GM23338 (cell line): ENCODE measurements at regions not wholly inside any gene's neighbourhood (a gene's known extent, or its start where the extent isn't known, plus 50 kb on each side); places are given as distances from the start of the nearest gene placed in this dataset.
A peak's percentile ranks its signal among the peaks of the same experiment; 100 is the strongest.

Experiments used
- ATAC-seq: fragments of 200-7000 bp; cut with Tn5 transposase; 3 replicates; pipeline ENCODE4 v1.9.1; 2020
- DNase-seq: peaks from one replicate; pipeline ENCODE4 v3.0.0-alpha.2; 2015; ENCODE audit warnings: low spot score
- H2AFZ ChIP-seq: fragments of 200-600 bp; sonication (generic); 2 replicates; pipeline ENCODE4 v1.8.0; 2016; ENCODE audit warnings: antibody characterized with exemption, mild to moderate bottlenecking, moderate library complexity
- H3F3A ChIP-seq: fragments of 200-600 bp; sonication (generic); replicated peaks from 2 replicates; pipeline ENCODE4 v1.8.0; 2017; ENCODE audit warnings: antibody characterized with exemption, mixed run types, low read depth
- H3K27ac ChIP-seq: fragments of 200-600 bp; sonication (generic); 2 replicates; pipeline ENCODE4 v1.6.1; 2016; ENCODE audit warnings: low read depth
- H3K27me3 ChIP-seq: fragments of 200-600 bp; sonication (generic); 2 replicates; pipeline ENCODE4 v1.8.0; 2016; ENCODE audit warnings: mild to moderate bottlenecking, mixed run types, moderate library complexity; ENCODE audit not compliant: insufficient read depth
- H3K36me3 ChIP-seq: fragments of 200-600 bp; sonication (generic); 2 replicates; pipeline ENCODE4 v1.8.0; 2016; ENCODE audit warnings: mild to moderate bottlenecking; ENCODE audit not compliant: insufficient read depth
- H3K4me1 ChIP-seq: fragments of 200-600 bp; sonication (generic); 2 replicates; pipeline ENCODE4 v1.8.0; 2016; ENCODE audit warnings: mild to moderate bottlenecking, moderate library complexity; ENCODE audit not compliant: insufficient read depth
- H3K4me2 ChIP-seq: fragments of 200-600 bp; sonication (generic); 2 replicates; pipeline ENCODE4 v1.7.1; 2017; ENCODE audit warnings: mixed run types
- H3K4me3 ChIP-seq: fragments of 200-600 bp; sonication (generic); 2 replicates; pipeline ENCODE4 v1.6.1; 2016; ENCODE audit warnings: mixed run types
- H3K79me2 ChIP-seq: fragments of 200-600 bp; sonication (generic); replicated peaks from 2 replicates; pipeline ENCODE4 v1.8.0; 2017; ENCODE audit warnings: mild to moderate bottlenecking; ENCODE audit not compliant: insufficient read depth
- H3K9me2 ChIP-seq: fragments of 200-600 bp; sonication (generic); 2 replicates; pipeline ENCODE4 v1.8.0; 2017; ENCODE audit not compliant: insufficient read depth
- H4K20me1 ChIP-seq: fragments of 200-600 bp; sonication (generic); replicated peaks from 2 replicates; pipeline ENCODE4 v1.8.0; 2017; ENCODE audit warnings: mild to moderate bottlenecking; ENCODE audit not compliant: insufficient read depth
- H3K27ac Mint-ChIP-seq: 2 replicates; pipeline ENCODE4 v1.8.0; 2020; ENCODE audit warnings: inconsistent platforms, mild to moderate bottlenecking, moderate library complexity, mixed read lengths
- H3K27me3 Mint-ChIP-seq: 3 replicates; pipeline ENCODE4 v1.8.0; 2022; ENCODE audit warnings: low read depth, mild to moderate bottlenecking, moderate library complexity, mixed read lengths, inconsistent platforms; ENCODE audit not compliant: insufficient read depth, poor library complexity
- H3K36me3 Mint-ChIP-seq: 3 replicates; pipeline ENCODE4 v1.8.0; 2021; ENCODE audit warnings: low read depth, mild to moderate bottlenecking, inconsistent platforms, moderate library complexity, mixed read lengths
- H3K4me1 Mint-ChIP-seq: 3 replicates; pipeline ENCODE4 v1.8.0; 2020; ENCODE audit warnings: mild to moderate bottlenecking, inconsistent platforms, mixed read lengths
- H3K4me3 Mint-ChIP-seq: 3 replicates; pipeline ENCODE4 v1.8.0; 2021; ENCODE audit warnings: moderate library complexity, mild to moderate bottlenecking, inconsistent platforms, mixed read lengths
- H3K9me3 Mint-ChIP-seq: 3 replicates; pipeline ENCODE4 v1.8.0; 2020; ENCODE audit warnings: moderate library complexity, mild to moderate bottlenecking, inconsistent platforms, mixed read lengths
- CREB1 ChIP-seq: fragments of 250-450 bp; sonication (Bioruptor Pico); IDR thresholded peaks from 2 replicates; pipeline ENCODE4 v1.5.0; 2020; ENCODE audit warnings: low read depth, mild to moderate bottlenecking, moderate library complexity
- EZH2 ChIP-seq: fragments of 200-600 bp; sonication (generic); IDR thresholded peaks from one replicate; pipeline ENCODE4 v1.8.0; 2017; ENCODE audit warnings: antibody characterized with exemption, mild to moderate bottlenecking, low read depth; ENCODE audit not compliant: unreplicated experiment
- EZH2phosphoT487 ChIP-seq: fragments of 200-600 bp; sonication (generic); IDR thresholded peaks from one replicate; pipeline ENCODE4 v1.8.1; 2018; ENCODE audit warnings: antibody characterized with exemption; ENCODE audit not compliant: unreplicated experiment
- JUNB ChIP-seq: IDR thresholded peaks from one replicate; pipeline ENCODE4 v1.6.1; 2016; ENCODE audit warnings: antibody characterized with exemption; ENCODE audit not compliant: unreplicated experiment
- NANOG ChIP-seq: IDR thresholded peaks from 2 replicates; pipeline ENCODE4 v1.6.1; 2016; ENCODE audit warnings: antibody characterized with exemption, borderline replicate concordance
- POLR2AphosphoS5 ChIP-seq: IDR thresholded peaks from 2 replicates; pipeline ENCODE4 v1.6.1; 2016; ENCODE audit warnings: antibody characterized with exemption, low read depth
- STAT1 ChIP-seq: IDR thresholded peaks from one replicate; pipeline ENCODE4 v1.6.1; 2016; ENCODE audit warnings: antibody characterized with exemption; ENCODE audit not compliant: unreplicated experiment
- ZNF114 ChIP-seq: fragments of 250-450 bp; sonication (Bioruptor Pico); IDR thresholded peaks from 2 replicates; pipeline ENCODE4 v1.5.0; 2020; ENCODE audit warnings: mild to moderate bottlenecking, moderate library complexity
- ZNF331 ChIP-seq: fragments of 250-450 bp; sonication (Bioruptor Pico); IDR thresholded peaks from 2 replicates; pipeline ENCODE4 v1.5.0; 2020; ENCODE audit warnings: low read depth, mild to moderate bottlenecking, moderate library complexity
- TF ChIP-seq, protein P1 (sequence below): IDR thresholded peaks from one replicate; pipeline ENCODE4 v1.6.1; 2018; ENCODE audit warnings: antibody characterized with exemption; ENCODE audit not compliant: unreplicated experiment
- TF ChIP-seq, protein P2 (sequence below), 2 experiments: fragments of 200-600 bp in 1 of 2; sonication (generic) in 1 of 2; conservative IDR thresholded peaks; 2 replicates each; pipeline versions ENCODE4 v1.5.1 to v1.6.1; 2016 to 2017; ENCODE audit warnings: antibody characterized with exemption in 2 of 2, low read depth in 2 of 2, mild to moderate bottlenecking in 2 of 2, moderate library complexity in 1 of 2
- TF ChIP-seq, protein P3 (sequence below): IDR thresholded peaks from 2 replicates; pipeline ENCODE4 v1.6.1; 2016; ENCODE audit warnings: antibody characterized with exemption
- TF ChIP-seq, protein P4 (sequence below): fragments of 250-450 bp; sonication (Bioruptor Pico); IDR thresholded peaks from 2 replicates; pipeline ENCODE4 v1.5.0; 2020; ENCODE audit warnings: mild to moderate bottlenecking, moderate library complexity

DNA sequence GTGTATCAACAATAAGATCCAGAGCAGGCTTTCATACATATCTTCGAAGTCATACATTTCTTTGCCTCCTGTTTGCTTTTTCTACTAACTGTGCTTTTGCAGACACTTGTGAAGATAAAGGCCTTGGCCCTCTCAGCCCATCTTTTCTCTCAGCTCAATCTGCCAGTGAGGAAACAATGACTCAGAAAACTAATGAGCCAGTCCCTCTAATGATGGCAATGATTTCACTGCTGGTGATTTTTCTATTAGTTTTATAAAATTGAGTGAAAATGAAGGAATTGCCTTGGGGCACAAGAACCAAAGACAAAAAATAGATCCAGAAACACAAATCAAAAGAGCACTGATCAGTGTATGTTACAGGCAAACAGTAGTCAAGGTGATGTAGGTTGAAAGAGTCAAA is 167.7 kb upstream of the PPP2R2B start:
- Histone ChIP-seq H3K36me3 (no peaks in the 10 kb centered on the region), H3K4me1 (no peaks in the 10 kb centered on the region), H3K79me2 (no peaks in the 10 kb centered on the region), H3K4me3 (no peak overlapping the region), H3K27ac (no peak overlapping the region), H3K9me2 (no peaks in the 10 kb centered on the region), H3K27me3 (no peaks in the 10 kb centered on the region), H3F3A (no peaks in the 10 kb centered on the region), H3K4me2 (no peak overlapping the region), H2AFZ (peak overlapping the region; percentile 15), H4K20me1 (no peaks in the 10 kb centered on the region)
- Mint-ChIP-seq H3K27me3 (peaks cover 4% of the 10 kb centered on the region), H3K4me3 (no peak overlapping the region), H3K27ac (no peak overlapping the region), H3K4me1 (peaks cover 7% of the 10 kb centered on the region; the same call in 2 of the 3 replicates), H3K9me3 (no peaks in the 10 kb centered on the region), H3K36me3 (no peaks in the 10 kb centered on the region)
- TF ChIP-seq ZNF331 (CRISPR knock-in tag) = no peak
- no peak for TF ChIP-seq JUNB
- TF ChIP-seq POLR2AphosphoS5 = no peak
- TF ChIP-seq, protein P1, sequence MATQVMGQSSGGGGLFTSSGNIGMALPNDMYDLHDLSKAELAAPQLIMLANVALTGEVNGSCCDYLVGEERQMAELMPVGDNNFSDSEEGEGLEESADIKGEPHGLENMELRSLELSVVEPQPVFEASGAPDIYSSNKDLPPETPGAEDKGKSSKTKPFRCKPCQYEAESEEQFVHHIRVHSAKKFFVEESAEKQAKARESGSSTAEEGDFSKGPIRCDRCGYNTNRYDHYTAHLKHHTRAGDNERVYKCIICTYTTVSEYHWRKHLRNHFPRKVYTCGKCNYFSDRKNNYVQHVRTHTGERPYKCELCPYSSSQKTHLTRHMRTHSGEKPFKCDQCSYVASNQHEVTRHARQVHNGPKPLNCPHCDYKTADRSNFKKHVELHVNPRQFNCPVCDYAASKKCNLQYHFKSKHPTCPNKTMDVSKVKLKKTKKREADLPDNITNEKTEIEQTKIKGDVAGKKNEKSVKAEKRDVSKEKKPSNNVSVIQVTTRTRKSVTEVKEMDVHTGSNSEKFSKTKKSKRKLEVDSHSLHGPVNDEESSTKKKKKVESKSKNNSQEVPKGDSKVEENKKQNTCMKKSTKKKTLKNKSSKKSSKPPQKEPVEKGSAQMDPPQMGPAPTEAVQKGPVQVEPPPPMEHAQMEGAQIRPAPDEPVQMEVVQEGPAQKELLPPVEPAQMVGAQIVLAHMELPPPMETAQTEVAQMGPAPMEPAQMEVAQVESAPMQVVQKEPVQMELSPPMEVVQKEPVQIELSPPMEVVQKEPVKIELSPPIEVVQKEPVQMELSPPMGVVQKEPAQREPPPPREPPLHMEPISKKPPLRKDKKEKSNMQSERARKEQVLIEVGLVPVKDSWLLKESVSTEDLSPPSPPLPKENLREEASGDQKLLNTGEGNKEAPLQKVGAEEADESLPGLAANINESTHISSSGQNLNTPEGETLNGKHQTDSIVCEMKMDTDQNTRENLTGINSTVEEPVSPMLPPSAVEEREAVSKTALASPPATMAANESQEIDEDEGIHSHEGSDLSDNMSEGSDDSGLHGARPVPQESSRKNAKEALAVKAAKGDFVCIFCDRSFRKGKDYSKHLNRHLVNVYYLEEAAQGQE = no peak
- no peak for TF ChIP-seq NANOG
- no peak for TF ChIP-seq CREB1 (CRISPR knock-in tag)
- TF ChIP-seq, protein P2, sequence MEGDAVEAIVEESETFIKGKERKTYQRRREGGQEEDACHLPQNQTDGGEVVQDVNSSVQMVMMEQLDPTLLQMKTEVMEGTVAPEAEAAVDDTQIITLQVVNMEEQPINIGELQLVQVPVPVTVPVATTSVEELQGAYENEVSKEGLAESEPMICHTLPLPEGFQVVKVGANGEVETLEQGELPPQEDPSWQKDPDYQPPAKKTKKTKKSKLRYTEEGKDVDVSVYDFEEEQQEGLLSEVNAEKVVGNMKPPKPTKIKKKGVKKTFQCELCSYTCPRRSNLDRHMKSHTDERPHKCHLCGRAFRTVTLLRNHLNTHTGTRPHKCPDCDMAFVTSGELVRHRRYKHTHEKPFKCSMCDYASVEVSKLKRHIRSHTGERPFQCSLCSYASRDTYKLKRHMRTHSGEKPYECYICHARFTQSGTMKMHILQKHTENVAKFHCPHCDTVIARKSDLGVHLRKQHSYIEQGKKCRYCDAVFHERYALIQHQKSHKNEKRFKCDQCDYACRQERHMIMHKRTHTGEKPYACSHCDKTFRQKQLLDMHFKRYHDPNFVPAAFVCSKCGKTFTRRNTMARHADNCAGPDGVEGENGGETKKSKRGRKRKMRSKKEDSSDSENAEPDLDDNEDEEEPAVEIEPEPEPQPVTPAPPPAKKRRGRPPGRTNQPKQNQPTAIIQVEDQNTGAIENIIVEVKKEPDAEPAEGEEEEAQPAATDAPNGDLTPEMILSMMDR (conservative IDR thresholded peaks at IDR 0.05; ENCODE audit: low read depth in 2 of 2) = no peak
- TF ChIP-seq STAT1 = no peak
- no peak for TF ChIP-seq ZNF114 (CRISPR knock-in tag)
- TF ChIP-seq, protein P3, sequence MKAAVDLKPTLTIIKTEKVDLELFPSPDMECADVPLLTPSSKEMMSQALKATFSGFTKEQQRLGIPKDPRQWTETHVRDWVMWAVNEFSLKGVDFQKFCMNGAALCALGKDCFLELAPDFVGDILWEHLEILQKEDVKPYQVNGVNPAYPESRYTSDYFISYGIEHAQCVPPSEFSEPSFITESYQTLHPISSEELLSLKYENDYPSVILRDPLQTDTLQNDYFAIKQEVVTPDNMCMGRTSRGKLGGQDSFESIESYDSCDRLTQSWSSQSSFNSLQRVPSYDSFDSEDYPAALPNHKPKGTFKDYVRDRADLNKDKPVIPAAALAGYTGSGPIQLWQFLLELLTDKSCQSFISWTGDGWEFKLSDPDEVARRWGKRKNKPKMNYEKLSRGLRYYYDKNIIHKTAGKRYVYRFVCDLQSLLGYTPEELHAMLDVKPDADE = no peak
- TF ChIP-seq EZH2phosphoT487 = no peak
- TF ChIP-seq, protein P4, sequence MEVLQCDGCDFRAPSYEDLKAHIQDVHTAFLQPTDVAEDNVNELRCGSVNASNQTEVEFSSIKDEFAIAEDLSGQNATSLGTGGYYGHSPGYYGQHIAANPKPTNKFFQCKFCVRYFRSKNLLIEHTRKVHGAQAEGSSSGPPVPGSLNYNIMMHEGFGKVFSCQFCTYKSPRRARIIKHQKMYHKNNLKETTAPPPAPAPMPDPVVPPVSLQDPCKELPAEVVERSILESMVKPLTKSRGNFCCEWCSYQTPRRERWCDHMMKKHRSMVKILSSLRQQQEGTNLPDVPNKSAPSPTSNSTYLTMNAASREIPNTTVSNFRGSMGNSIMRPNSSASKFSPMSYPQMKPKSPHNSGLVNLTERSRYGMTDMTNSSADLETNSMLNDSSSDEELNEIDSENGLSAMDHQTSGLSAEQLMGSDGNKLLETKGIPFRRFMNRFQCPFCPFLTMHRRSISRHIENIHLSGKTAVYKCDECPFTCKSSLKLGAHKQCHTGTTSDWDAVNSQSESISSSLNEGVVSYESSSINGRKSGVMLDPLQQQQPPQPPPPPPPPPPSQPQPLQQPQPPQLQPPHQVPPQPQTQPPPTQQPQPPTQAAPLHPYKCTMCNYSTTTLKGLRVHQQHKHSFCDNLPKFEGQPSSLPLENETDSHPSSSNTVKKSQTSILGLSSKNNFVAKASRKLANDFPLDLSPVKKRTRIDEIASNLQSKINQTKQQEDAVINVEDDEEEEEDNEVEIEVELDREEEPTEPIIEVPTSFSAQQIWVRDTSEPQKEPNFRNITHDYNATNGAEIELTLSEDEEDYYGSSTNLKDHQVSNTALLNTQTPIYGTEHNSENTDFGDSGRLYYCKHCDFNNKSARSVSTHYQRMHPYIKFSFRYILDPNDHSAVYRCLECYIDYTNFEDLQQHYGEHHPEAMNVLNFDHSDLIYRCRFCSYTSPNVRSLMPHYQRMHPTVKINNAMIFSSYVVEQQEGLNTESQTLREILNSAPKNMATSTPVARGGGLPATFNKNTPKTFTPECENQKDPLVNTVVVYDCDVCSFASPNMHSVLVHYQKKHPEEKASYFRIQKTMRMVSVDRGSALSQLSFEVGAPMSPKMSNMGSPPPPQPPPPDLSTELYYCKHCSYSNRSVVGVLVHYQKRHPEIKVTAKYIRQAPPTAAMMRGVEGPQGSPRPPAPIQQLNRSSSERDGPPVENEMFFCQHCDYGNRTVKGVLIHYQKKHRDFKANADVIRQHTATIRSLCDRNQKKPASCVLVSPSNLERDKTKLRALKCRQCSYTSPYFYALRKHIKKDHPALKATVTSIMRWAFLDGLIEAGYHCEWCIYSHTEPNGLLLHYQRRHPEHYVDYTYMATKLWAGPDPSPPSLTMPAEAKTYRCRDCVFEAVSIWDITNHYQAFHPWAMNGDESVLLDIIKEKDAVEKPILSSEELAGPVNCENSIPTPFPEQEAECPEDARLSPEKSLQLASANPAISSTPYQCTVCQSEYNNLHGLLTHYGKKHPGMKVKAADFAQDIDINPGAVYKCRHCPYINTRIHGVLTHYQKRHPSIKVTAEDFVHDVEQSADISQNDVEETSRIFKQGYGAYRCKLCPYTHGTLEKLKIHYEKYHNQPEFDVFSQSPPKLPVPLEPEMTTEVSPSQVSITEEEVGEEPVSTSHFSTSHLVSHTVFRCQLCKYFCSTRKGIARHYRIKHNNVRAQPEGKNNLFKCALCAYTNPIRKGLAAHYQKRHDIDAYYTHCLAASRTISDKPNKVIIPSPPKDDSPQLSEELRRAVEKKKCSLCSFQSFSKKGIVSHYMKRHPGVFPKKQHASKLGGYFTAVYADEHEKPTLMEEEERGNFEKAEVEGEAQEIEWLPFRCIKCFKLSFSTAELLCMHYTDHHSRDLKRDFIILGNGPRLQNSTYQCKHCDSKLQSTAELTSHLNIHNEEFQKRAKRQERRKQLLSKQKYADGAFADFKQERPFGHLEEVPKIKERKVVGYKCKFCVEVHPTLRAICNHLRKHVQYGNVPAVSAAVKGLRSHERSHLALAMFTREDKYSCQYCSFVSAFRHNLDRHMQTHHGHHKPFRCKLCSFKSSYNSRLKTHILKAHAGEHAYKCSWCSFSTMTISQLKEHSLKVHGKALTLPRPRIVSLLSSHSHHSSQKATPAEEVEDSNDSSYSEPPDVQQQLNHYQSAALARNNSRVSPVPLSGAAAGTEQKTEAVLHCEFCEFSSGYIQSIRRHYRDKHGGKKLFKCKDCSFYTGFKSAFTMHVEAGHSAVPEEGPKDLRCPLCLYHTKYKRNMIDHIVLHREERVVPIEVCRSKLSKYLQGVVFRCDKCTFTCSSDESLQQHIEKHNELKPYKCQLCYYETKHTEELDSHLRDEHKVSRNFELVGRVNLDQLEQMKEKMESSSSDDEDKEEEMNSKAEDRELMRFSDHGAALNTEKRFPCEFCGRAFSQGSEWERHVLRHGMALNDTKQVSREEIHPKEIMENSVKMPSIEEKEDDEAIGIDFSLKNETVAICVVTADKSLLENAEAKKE (CRISPR knock-in tag) = no peak
- no peak for TF ChIP-seq EZH2
- ATAC-seq (no peak), DNase-seq (no peak)
